Parathyroid adenoma (tissue), 2 donors: ENCODE measurements at regions not wholly inside any gene's neighbourhood (a gene's known extent, or its start where the extent isn't known, plus 50 kb on each side); places are given as distances from the start of the nearest gene placed in this dataset.

Source experiments
- H2AFZ ChIP-seq: fragments of 300-600 bp; sonication (generic); one replicate; pipeline ENCODE4 v1.7.0; 2017; ENCODE audit warnings: antibody characterized with exemption, mild to moderate bottlenecking
- H3K27ac ChIP-seq: fragments of 300-600 bp; sonication (generic); one replicate; pipeline ENCODE4 v1.7.0; 2017
- H3K27me3 ChIP-seq: fragments of 300-600 bp; sonication (generic); one replicate; pipeline ENCODE4 v1.7.0; 2017; ENCODE audit warnings: low read length; ENCODE audit not compliant: control insufficient read depth, insufficient read depth
- H3K36me3 ChIP-seq: fragments of 300-600 bp; sonication (generic); one replicate; pipeline ENCODE4 v1.7.0; 2017; ENCODE audit warnings: low read length; ENCODE audit not compliant: control insufficient read depth, insufficient read depth
- H3K4me1 ChIP-seq: fragments of 300-600 bp; sonication (generic); one replicate; pipeline ENCODE4 v1.7.0; 2017; ENCODE audit warnings: control low read depth
- H3K4me2 ChIP-seq: fragments of 300-600 bp; sonication (generic); one replicate; pipeline ENCODE4 v1.7.0; 2017; ENCODE audit warnings: low read length
- H3K4me3 ChIP-seq: fragments of 300-600 bp; sonication (generic); one replicate; pipeline ENCODE4 v1.7.0; 2017; ENCODE audit warnings: low read depth, low read length
- H3K79me2 ChIP-seq: fragments of 300-600 bp; sonication (generic); one replicate; pipeline ENCODE4 v1.7.0; 2017; ENCODE audit warnings: control low read depth
- H3K9ac ChIP-seq: fragments of 300-600 bp; sonication (generic); one replicate; pipeline ENCODE4 v1.7.0; 2017; ENCODE audit warnings: mild to moderate bottlenecking
- H3K9me3 ChIP-seq: fragments of 300-600 bp; sonication (generic); one replicate; pipeline ENCODE4 v1.7.0; 2017; ENCODE audit warnings: low read length; ENCODE audit not compliant: control insufficient read depth
- CTCF ChIP-seq: fragments of 300-600 bp; sonication (generic); IDR thresholded peaks from one replicate; pipeline ENCODE4 v1.7.0; 2017; ENCODE audit warnings: antibody characterized with exemption, mild to moderate bottlenecking
- donor health status: primary hyperparathyroidism.

- Histone ChIP-seq H3K79me2 (no peaks in the 10 kb centered on the region), H3K27ac (no peak overlapping the region), H3K9me3 (no peaks in the 10 kb centered on the region), H2AFZ (no peak overlapping the region), H3K36me3 (no peaks in the 10 kb centered on the region), H3K4me1 (no peaks in the 10 kb centered on the region), H3K9ac (no peak overlapping the region), H3K4me3 (no peak overlapping the region), H3K4me2 (no peak overlapping the region), H3K27me3 (no peaks in the 10 kb centered on the region)
- no peak for TF ChIP-seq CTCF
These were observed 608.1 kb upstream of the FAM241A start for GRCh38 chr4:111537165-111537564.

- H3K9ac ChIP-seq: no peak overlapping the region
- H2AFZ ChIP-seq: no peak overlapping the region
- H3K27me3 ChIP-seq: no peaks in the 10 kb centered on the region
- H3K79me2 ChIP-seq: no peaks in the 10 kb centered on the region
- no peak overlapping the region for H3K4me3 ChIP-seq
- no peak overlapping the region for H3K4me2 ChIP-seq
- no peak overlapping the region for H3K27ac ChIP-seq
- no peaks in the 10 kb centered on the region for H3K4me1 ChIP-seq
- H3K36me3 ChIP-seq: no peaks in the 10 kb centered on the region
- TF ChIP-seq CTCF: no peak
- H3K9me3 ChIP-seq: no peaks in the 10 kb centered on the region
These were observed 607.4 kb upstream of the FAM241A start for GRCh38 chr4:111537871-111538270.

GRCh38 chr4:111540671-111541070, 604.6 kb upstream of the FAM241A start:
- H2AFZ ChIP-seq: no peak overlapping the region
- H3K4me1 ChIP-seq: no peaks in the 10 kb centered on the region
- no peaks in the 10 kb centered on the region for H3K36me3 ChIP-seq
- H3K27me3 ChIP-seq: no peaks in the 10 kb centered on the region
- no peak overlapping the region for H3K9ac ChIP-seq
- H3K79me2 ChIP-seq: no peaks in the 10 kb centered on the region
- TF ChIP-seq CTCF: no peak
- no peak overlapping the region for H3K4me3 ChIP-seq
- no peaks in the 10 kb centered on the region for H3K9me3 ChIP-seq
- H3K27ac ChIP-seq: no peak overlapping the region
- H3K4me2 ChIP-seq: no peak overlapping the region

GRCh38 chr4:111542056-111542455, 603.2 kb upstream of the FAM241A start:
- Histone ChIP-seq H3K4me2 (no peak overlapping the region), H3K27ac (no peak overlapping the region), H3K4me1 (no peaks in the 10 kb centered on the region), H3K9me3 (no peaks in the 10 kb centered on the region), H3K4me3 (no peak overlapping the region), H3K79me2 (no peaks in the 10 kb centered on the region), H3K27me3 (no peaks in the 10 kb centered on the region), H2AFZ (no peak overlapping the region), H3K9ac (no peak overlapping the region), H3K36me3 (no peaks in the 10 kb centered on the region)
- no peak for TF ChIP-seq CTCF

GRCh38 chr4:111546881-111547280, 598.4 kb upstream of the FAM241A start:
- Histone ChIP-seq H3K4me1 (no peaks in the 10 kb centered on the region), H3K27ac (no peak overlapping the region), H3K4me2 (no peak overlapping the region), H3K4me3 (no peak overlapping the region), H3K27me3 (no peaks in the 10 kb centered on the region), H3K79me2 (no peaks in the 10 kb centered on the region), H2AFZ (no peak overlapping the region), H3K9ac (no peak overlapping the region), H3K9me3 (no peaks in the 10 kb centered on the region), H3K36me3 (no peaks in the 10 kb centered on the region)
- no peak for TF ChIP-seq CTCF
